IMR-90 (cell line): ENCODE measurements at regions not wholly inside any gene's neighbourhood (a gene's known extent, or its start where the extent isn't known, plus 50 kb on each side); places are given as distances from the start of the nearest gene placed in this dataset.

Source experiments
- ATAC-seq: fragments of 200-7000 bp; cut with Tn5 transposase; 2 replicates; pipeline ENCODE4 v1.9.1; 2020; ENCODE audit warnings: low read depth, mild to moderate bottlenecking, moderate library complexity
- BruUV-seq: library from RNA; stranded (reverse); fragments of 400-500 nt; replicated peaks from 2 replicates; lab custom pipeline; 2021; lab: Mats Ljungman, UMichigan
- CTCF ChIA-PET: fragments of 300-600 bp; formaldehyde crosslinking; extraction: SDS; loops from one replicate; lab custom pipeline; 2021; ENCODE audit warnings: antibody characterized with exemption; lab: Yijun Ruan, JAX
- POLR2A ChIA-PET: fragments of 300-600 bp; sonication (Branson Sonifier 250); formaldehyde crosslinking; loops from one replicate; lab custom pipeline; 2022; ENCODE audit warnings: antibody characterized with exemption; ENCODE audit not compliant: unreplicated experiment; lab: Charles Lee
- DNase-seq: peaks from one replicate; pipeline ENCODE4 v3.0.0; 2013
- H2AFZ ChIP-seq: replicated peaks from 2 replicates; pipeline ENCODE3; 2013; ENCODE audit warnings: low read length, mild to moderate bottlenecking; ENCODE audit not compliant: poor library complexity
- H2AK5ac ChIP-seq: 2 replicates; pipeline ENCODE4 v1.6.1; 2013; ENCODE audit warnings: low read depth, low read length, inconsistent platforms
- H2AK9ac ChIP-seq: replicated peaks from 2 replicates; pipeline ENCODE3; 2013; ENCODE audit warnings: mild to moderate bottlenecking, low read depth, low read length, moderate library complexity; ENCODE audit not compliant: poor library complexity
- H2BK120ac ChIP-seq: 2 replicates; pipeline ENCODE4 v1.6.1; 2013; ENCODE audit warnings: low read depth, low read length, inconsistent platforms
- H2BK15ac ChIP-seq: 3 replicates; pipeline ENCODE4 v1.6.1; 2013; ENCODE audit warnings: low read depth, low read length, inconsistent platforms
- H2BK20ac ChIP-seq: 2 replicates; pipeline ENCODE4 v1.6.1; 2013; ENCODE audit warnings: low read depth, mild to moderate bottlenecking, inconsistent platforms, low read length, moderate library complexity
- H2BK5ac ChIP-seq: 2 replicates; pipeline ENCODE4 v1.6.1; 2013; ENCODE audit warnings: mild to moderate bottlenecking, low read depth, low read length, inconsistent platforms; ENCODE audit not compliant: poor library complexity, severe bottlenecking
- H3K14ac ChIP-seq: replicated peaks from 2 replicates; pipeline ENCODE4 v1.6.1; 2013; ENCODE audit warnings: low read depth, low read length, inconsistent platforms
- H3K18ac ChIP-seq: 2 replicates; pipeline ENCODE4 v1.6.1; 2013; ENCODE audit warnings: low read depth, low read length, control low read depth
- H3K23ac ChIP-seq: 2 replicates; pipeline ENCODE4 v1.6.1; 2013; ENCODE audit warnings: low read depth, low read length, inconsistent platforms
- H3K27ac ChIP-seq: 2 replicates; pipeline ENCODE4 v1.5.1; 2013; ENCODE audit warnings: mild to moderate bottlenecking, control low read depth, low read length; ENCODE audit not compliant: insufficient read depth
- H3K27me3 ChIP-seq: 2 replicates; pipeline ENCODE4 v1.6.1; 2013; ENCODE audit warnings: low read length; ENCODE audit not compliant: control insufficient read depth, insufficient read depth
- H3K36me3 ChIP-seq: 2 replicates; pipeline ENCODE4 v1.6.1; 2013; ENCODE audit warnings: low read length, mixed read lengths; ENCODE audit not compliant: control insufficient read depth, insufficient read depth
- H3K4ac ChIP-seq: 2 replicates; pipeline ENCODE4 v1.6.1; 2013; ENCODE audit warnings: low read depth, low read length, inconsistent platforms
- H3K4me1 ChIP-seq: 2 replicates; pipeline ENCODE4 v1.6.1; 2013; ENCODE audit warnings: low read length, mixed read lengths; ENCODE audit not compliant: control insufficient read depth, insufficient read depth
- H3K4me2 ChIP-seq: 2 replicates; pipeline ENCODE4 v1.6.1; 2013; ENCODE audit warnings: low read depth, mild to moderate bottlenecking, control low read depth, low read length, moderate library complexity
- H3K4me3 ChIP-seq: 2 replicates; pipeline ENCODE4 v1.5.1; 2013; ENCODE audit warnings: low read depth, mild to moderate bottlenecking, control low read depth, low read length, moderate library complexity; ENCODE audit not compliant: insufficient read depth
- H3K56ac ChIP-seq: 2 replicates; pipeline ENCODE4 v1.6.1; 2013; ENCODE audit warnings: low read length, inconsistent platforms; ENCODE audit not compliant: insufficient read depth; ENCODE audit errors: extremely low read depth
- H3K79me1 ChIP-seq, 2 experiments: 2 replicates each; pipeline ENCODE4 v1.6.1; 2013; ENCODE audit warnings: low read length in 2 of 2, inconsistent platforms in 1 of 2, low read depth in 1 of 2
- H3K9ac ChIP-seq: 2 replicates; pipeline ENCODE4 v1.6.1; 2013; ENCODE audit warnings: low read depth, low read length, control low read depth
- H3K9me1 ChIP-seq: 2 replicates; pipeline ENCODE4 v1.6.1; 2013; ENCODE audit warnings: low read length, inconsistent platforms; ENCODE audit not compliant: insufficient read depth
- H3K9me3 ChIP-seq: 2 replicates; pipeline ENCODE4 v1.6.1; 2013; ENCODE audit warnings: low read length; ENCODE audit not compliant: control insufficient read depth, insufficient read depth
- H4K20me1 ChIP-seq: 2 replicates; pipeline ENCODE4 v1.6.1; 2013; ENCODE audit warnings: low read length, inconsistent platforms; ENCODE audit not compliant: insufficient read depth
- H4K5ac ChIP-seq: 2 replicates; pipeline ENCODE4 v1.6.1; 2013; ENCODE audit warnings: mild to moderate bottlenecking, low read depth, low read length, control low read depth
- H4K8ac ChIP-seq, 2 experiments: 2 replicates each; pipeline ENCODE4 v1.6.1; 2013; ENCODE audit warnings: low read depth in 2 of 2, low read length in 2 of 2, control low read depth in 1 of 2, inconsistent platforms in 1 of 2
- H4K91ac ChIP-seq: 2 replicates; pipeline ENCODE4 v1.6.1; 2013; ENCODE audit warnings: low read depth, low read length, inconsistent platforms; ENCODE audit not compliant: insufficient read depth
- FOS ChIP-seq: fragments of 150-350 bp; IDR thresholded peaks from 2 replicates; pipeline ENCODE4 v1.6.1; 2016; ENCODE audit warnings: low read depth, low read length
- RAD21 ChIP-seq: IDR thresholded peaks from 2 replicates; pipeline ENCODE4 v1.6.1; 2012; ENCODE audit warnings: low read length, improper control_type of control experiment
- RFX5 ChIP-seq: IDR thresholded peaks from 2 replicates; pipeline ENCODE4 v1.8.0; 2012; ENCODE audit warnings: low read depth, mild to moderate bottlenecking, low read length, moderate library complexity
- WGBS, 2 experiments: methylation state at CpG; one replicate each; pipeline versions ENCODE4 v1.1.5 to v1.1.7; 2013; ENCODE audit warnings: missing lambda C conversion rate in 2 of 2; ENCODE audit not compliant: insufficient read length in 1 of 2; ENCODE audit errors: extremely low coverage in 2 of 2; 5-methylcytosine and 5-hydroxymethylcytosine counted together
- dilution Hi-C: fragments of 300-500 bp; cut with HindIII; formaldehyde crosslinking; loops from one replicate; pipeline ENCODE4 v1.14.3; 2018; ENCODE audit warnings: low sequenced_read_pairs; ENCODE audit not compliant: unreplicated experiment
- in situ Hi-C: fragments of 300-500 bp; cut with MboI; formaldehyde crosslinking; loops from 3 replicates; pipeline ENCODE4 v1.14.3; 2019; ENCODE audit warnings: low sequenced_read_pairs, inconsistent platforms, mixed read lengths
- intact Hi-C: fragments of 100-400 bp; cut with micrococcal nuclease; formaldehyde crosslinking; loops from 2 replicates; pipeline ENCODE4 v1.10.0; 2022

DNA sequence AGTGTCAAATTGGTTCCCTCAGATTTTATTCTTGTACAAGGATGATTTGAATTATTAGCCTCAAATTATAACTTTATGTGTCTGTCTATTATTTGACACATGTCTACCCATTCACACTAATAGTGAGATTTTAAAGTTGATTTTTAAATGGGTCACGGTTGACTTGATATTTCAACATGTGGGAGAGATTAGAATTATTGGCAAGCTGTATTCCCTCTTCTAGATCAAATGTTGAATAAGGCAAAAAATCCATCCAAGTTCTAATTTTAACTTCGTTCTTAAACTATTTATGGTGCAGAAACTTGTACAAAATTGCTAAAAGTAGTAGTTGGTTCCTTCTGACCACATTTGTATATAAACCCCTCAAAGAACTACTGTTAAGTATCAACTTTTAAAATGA lies 1498.0 kb downstream of the STIM2 start:
- intact Hi-C loops (loop anchor here (10.0 kb wide), 1 partner anchor 494 kb away; no protein-coding TSS in a partner anchor), dilution Hi-C loops (no loop called here), in situ Hi-C loops (no loop called here)
- Histone ChIP-seq H3K23ac (no peak overlapping the region), H2BK15ac (no peak overlapping the region), H3K14ac (no peak overlapping the region), H2BK20ac (no peak overlapping the region), H4K20me1 (no peaks in the 10 kb centered on the region), H3K9ac (no peak overlapping the region), H3K9me3 (no peaks in the 10 kb centered on the region), H2AK5ac (no peak overlapping the region), H3K4me1 (no peaks in the 10 kb centered on the region), H3K4me2 (no peak overlapping the region), H2AFZ (no peak overlapping the region), H4K5ac (no peak overlapping the region), H3K56ac (no peak overlapping the region), H3K4ac (no peak overlapping the region), H3K18ac (no peak overlapping the region), H2BK120ac (no peak overlapping the region), H2AK9ac (no peak overlapping the region), H3K27me3 (no peaks in the 10 kb centered on the region), H3K27ac (no peak overlapping the region), H3K79me1 (no peaks in the 10 kb centered on the region), H3K9me1 (no peaks in the 10 kb centered on the region), H4K91ac (no peak overlapping the region), H2BK5ac (no peak overlapping the region), H4K8ac (no peak overlapping the region), H3K36me3 (no peaks in the 10 kb centered on the region), H3K4me3 (no peak overlapping the region)
- ChIA-PET CTCF (no interaction called here), POLR2A (no interaction called here)
- DNase-seq (no peak), ATAC-seq (no peak)
- no TSS peak for BruUV-seq
- TF ChIP-seq RFX5 (no peak), FOS (no peak), RAD21 (no peak)
- no CpG with 5 or more reads among the region's 2 CpGs for WGBS, 2 experiments
